A673 (cell line): ENCODE measurements at regions not wholly inside any gene's neighbourhood (a gene's known extent, or its start where the extent isn't known, plus 50 kb on each side); places are given as distances from the start of the nearest gene placed in this dataset.

ENCODE experiments used
- BruUV-seq: library from RNA; stranded (reverse); fragments of 400-500 nt; replicated peaks from 2 replicates; lab custom pipeline; 2021; lab: Mats Ljungman, UMichigan
- CTCF ChIA-PET: fragments of 300-600 bp; sonication (Branson Sonifier 250); formaldehyde crosslinking; loops from one replicate; lab custom pipeline; 2022; ENCODE audit warnings: antibody characterized with exemption; lab: Charles Lee
- POLR2A ChIA-PET: fragments of 300-600 bp; sonication (Branson Sonifier 250); formaldehyde crosslinking; loops from one replicate; lab custom pipeline; 2022; ENCODE audit warnings: antibody characterized with exemption; ENCODE audit not compliant: low non-redundant PET; lab: Charles Lee
- DNase-seq: peaks from one replicate; pipeline ENCODE4 v3.0.0-alpha.2; 2015; ENCODE audit warnings: low spot score
- H3K27ac ChIP-seq: fragments of 200-600 bp; sonication (generic); 2 replicates; pipeline ENCODE4 v1.5.1; 2016; ENCODE audit warnings: mixed run types, low read depth, mild to moderate bottlenecking, mixed read lengths, antibody characterized with exemption, low read length; ENCODE audit not compliant: poor library complexity, severe bottlenecking
- H3K27me3 ChIP-seq: fragments of 200-600 bp; sonication (generic); replicated peaks from 2 replicates; pipeline ENCODE4 v1.6.1; 2017; ENCODE audit warnings: mixed run types, low read depth, mild to moderate bottlenecking, mixed read lengths, antibody characterized with exemption, low read length; ENCODE audit not compliant: insufficient read depth, poor library complexity
- H3K36me3 ChIP-seq: fragments of 200-600 bp; sonication (generic); 2 replicates; pipeline ENCODE4 v1.6.1; 2016; ENCODE audit warnings: mixed run types, mild to moderate bottlenecking, mixed read lengths, antibody characterized with exemption, low read length; ENCODE audit not compliant: insufficient read depth, poor library complexity, severe bottlenecking
- H3K4me1 ChIP-seq: fragments of 200-600 bp; sonication (generic); 2 replicates; pipeline ENCODE4 v1.6.1; 2017; ENCODE audit warnings: mixed run types, mild to moderate bottlenecking, mixed read lengths, antibody characterized with exemption, low read length; ENCODE audit not compliant: insufficient read depth, poor library complexity, severe bottlenecking
- H3K4me3 ChIP-seq: fragments of 200-600 bp; sonication (generic); 2 replicates; pipeline ENCODE4 v1.5.1; 2016; ENCODE audit warnings: low read depth, mixed run types, mild to moderate bottlenecking, mixed read lengths, low read length; ENCODE audit not compliant: poor library complexity, severe bottlenecking
- H3K9me3 ChIP-seq: fragments of 200-600 bp; sonication (generic); 2 replicates; pipeline ENCODE4 v1.6.1; 2016; ENCODE audit warnings: mixed run types, low read depth, mild to moderate bottlenecking, mixed read lengths, antibody characterized with exemption, low read length; ENCODE audit not compliant: poor library complexity, severe bottlenecking
- EZH2 ChIP-seq: fragments of 200-600 bp; sonication (generic); IDR thresholded peaks from 2 replicates; pipeline ENCODE4 v1.6.1; 2017; ENCODE audit warnings: borderline replicate concordance, low read depth, mild to moderate bottlenecking, mixed read lengths, antibody characterized with exemption, low read length; ENCODE audit not compliant: poor library complexity, severe bottlenecking
- intact Hi-C: fragments of 100-400 bp; cut with micrococcal nuclease; formaldehyde crosslinking; loops from one replicate; pipeline ENCODE4 v1.10.0; 2022; ENCODE audit not compliant: unreplicated experiment
- TF ChIP-seq, protein P1 (sequence below): fragments of 300-800, 200-600 bp; sonication (generic); conservative IDR thresholded peaks from 2 replicates; pipeline ENCODE4 v1.5.1; 2017; ENCODE audit warnings: low read depth, mild to moderate bottlenecking, antibody characterized with exemption, low read length, moderate library complexity, mixed read lengths

DNA sequence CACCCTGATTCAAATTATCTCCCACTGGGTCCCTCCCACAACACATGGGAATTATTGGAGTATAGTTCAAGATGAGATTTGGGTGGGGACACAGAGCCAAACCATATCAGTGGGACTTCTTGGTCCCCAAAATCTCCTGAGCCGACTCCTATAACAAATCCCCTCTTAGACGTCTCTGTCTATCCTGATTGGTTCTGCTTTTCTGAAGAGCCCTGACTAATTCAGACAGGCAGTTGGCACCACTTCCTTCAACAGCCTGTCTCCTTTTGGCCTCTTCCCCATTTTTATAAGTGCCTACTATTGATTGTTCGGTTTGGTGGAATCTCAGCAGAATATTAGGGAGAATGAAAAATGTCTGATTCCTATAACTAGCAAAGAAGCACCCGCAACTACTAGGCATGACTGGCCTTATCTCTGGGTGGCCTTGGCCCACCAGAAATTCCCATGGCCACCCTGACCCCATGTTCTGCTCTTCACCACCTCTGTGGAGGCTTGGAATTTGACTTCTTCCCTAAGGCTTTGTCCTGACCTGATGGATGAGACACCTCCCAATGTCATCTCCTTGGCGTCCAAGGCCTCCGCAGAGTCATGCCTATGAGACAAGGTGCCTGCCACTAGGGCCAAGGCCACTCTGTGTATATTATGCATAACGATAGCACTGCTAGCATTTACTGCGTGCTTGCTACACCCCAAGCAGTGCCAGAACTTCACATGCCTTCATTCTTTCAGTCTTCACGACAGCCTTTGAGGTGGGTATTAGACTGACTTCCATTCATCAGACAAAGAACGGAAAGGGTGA is 218.9 kb upstream of the COPS8 start:
- H3K9me3 ChIP-seq = no peaks in the 10 kb centered on the region
- no peak for DNase-seq
- peaks cover 5% of the 10 kb centered on the region for H3K4me1 ChIP-seq
- no peak overlapping the region for H3K4me3 ChIP-seq
- no TSS peak for BruUV-seq
- TF ChIP-seq, protein P1, sequence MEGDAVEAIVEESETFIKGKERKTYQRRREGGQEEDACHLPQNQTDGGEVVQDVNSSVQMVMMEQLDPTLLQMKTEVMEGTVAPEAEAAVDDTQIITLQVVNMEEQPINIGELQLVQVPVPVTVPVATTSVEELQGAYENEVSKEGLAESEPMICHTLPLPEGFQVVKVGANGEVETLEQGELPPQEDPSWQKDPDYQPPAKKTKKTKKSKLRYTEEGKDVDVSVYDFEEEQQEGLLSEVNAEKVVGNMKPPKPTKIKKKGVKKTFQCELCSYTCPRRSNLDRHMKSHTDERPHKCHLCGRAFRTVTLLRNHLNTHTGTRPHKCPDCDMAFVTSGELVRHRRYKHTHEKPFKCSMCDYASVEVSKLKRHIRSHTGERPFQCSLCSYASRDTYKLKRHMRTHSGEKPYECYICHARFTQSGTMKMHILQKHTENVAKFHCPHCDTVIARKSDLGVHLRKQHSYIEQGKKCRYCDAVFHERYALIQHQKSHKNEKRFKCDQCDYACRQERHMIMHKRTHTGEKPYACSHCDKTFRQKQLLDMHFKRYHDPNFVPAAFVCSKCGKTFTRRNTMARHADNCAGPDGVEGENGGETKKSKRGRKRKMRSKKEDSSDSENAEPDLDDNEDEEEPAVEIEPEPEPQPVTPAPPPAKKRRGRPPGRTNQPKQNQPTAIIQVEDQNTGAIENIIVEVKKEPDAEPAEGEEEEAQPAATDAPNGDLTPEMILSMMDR = no peak
- TF ChIP-seq EZH2 = no peak
- H3K27me3 ChIP-seq = no peaks in the 10 kb centered on the region
- H3K36me3 ChIP-seq = no peaks in the 10 kb centered on the region
- H3K27ac ChIP-seq = no peak overlapping the region
- CTCF ChIA-PET = no interaction called here
- intact Hi-C loops = no loop called here
- POLR2A ChIA-PET = no interaction called here

DNA sequence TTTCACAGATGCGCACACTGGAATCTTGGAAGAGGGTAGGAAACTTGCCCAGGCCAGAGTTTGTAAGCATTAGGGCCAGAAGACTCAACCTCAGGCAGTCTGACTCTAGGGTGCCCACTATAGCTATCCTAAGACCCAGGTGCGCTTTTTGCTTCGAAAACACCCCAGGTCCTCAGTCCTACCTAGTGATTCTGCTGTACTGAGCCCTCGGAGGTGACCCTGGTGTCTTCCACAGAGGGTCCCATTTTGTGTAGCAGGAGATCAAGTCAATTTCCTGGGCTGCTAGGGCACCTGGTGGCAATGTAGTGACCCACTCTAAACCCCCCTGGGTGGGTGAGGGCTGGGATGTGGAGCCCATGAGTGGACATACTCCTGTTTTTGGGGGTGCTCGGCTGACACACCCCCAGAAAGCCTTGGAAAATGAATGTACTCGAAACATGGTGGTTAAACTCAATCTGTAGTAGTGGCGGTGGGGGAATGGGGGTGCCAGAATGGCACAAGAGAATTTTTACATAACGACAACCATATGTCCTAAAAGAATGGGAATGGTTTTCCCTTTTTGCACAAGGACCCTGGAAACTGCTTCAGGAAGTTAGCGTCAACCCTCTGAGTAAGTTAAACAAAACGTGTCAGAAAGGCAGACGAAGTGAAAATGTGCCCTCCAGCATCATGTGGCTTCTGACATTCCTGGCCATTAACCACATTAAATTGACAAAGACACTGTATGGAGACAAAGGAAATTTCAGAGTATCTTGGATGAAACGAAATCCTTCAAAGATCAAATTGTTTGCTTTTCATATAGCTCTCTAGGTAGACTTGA is 218.0 kb upstream of the COPS8 start:
- CTCF ChIA-PET = no interaction called here
- no peak for DNase-seq
- POLR2A ChIA-PET = no interaction called here
- Histone ChIP-seq H3K36me3 (no peaks in the 10 kb centered on the region), H3K27me3 (no peaks in the 10 kb centered on the region), H3K4me3 (no peak overlapping the region), H3K4me1 (peaks cover 7% of the 10 kb centered on the region), H3K27ac (no peak overlapping the region), H3K9me3 (no peaks in the 10 kb centered on the region)
- no TSS peak for BruUV-seq
- TF ChIP-seq EZH2 = no peak
- TF ChIP-seq, protein P1 = no peak
- intact Hi-C loops = no loop called here

DNA sequence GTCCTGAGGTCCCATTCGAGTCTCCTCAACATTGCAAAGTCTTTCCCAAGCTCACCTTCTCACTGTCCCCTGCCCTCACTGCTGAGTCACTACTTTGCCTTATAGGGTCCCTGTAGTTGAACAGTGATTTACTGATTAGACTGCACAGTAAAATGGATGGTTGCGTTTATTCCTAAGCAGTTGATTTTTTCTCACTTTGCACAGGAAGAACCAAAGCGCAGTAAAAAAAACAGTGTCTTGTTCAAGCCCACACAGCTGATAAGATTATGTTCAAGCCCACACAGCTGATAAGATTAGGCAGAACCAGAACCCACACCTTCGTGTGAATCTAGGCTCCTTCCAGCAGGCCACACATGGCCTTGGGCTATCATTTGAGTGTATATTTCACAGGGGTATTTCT is 215.3 kb upstream of the COPS8 start:
- H3K36me3 ChIP-seq = no peaks in the 10 kb centered on the region
- H3K4me3 ChIP-seq = no peak overlapping the region
- BruUV-seq = no TSS peak
- no peaks in the 10 kb centered on the region for H3K27me3 ChIP-seq
- CTCF ChIA-PET = no interaction called here
- no peak for DNase-seq
- POLR2A ChIA-PET = no interaction called here
- no peak for TF ChIP-seq EZH2
- TF ChIP-seq, protein P1 = no peak
- peaks cover 7% of the 10 kb centered on the region for H3K4me1 ChIP-seq
- no peak overlapping the region for H3K27ac ChIP-seq
- intact Hi-C loops = no loop called here
- H3K9me3 ChIP-seq = no peaks in the 10 kb centered on the region
